ENCODE measurements at regions not wholly inside any gene's neighbourhood (a gene's known extent, or its start where the extent isn't known, plus 50 kb on each side); places are given as distances from the start of the nearest gene placed in this dataset.

- TF ChIP-seq, protein P1, sequence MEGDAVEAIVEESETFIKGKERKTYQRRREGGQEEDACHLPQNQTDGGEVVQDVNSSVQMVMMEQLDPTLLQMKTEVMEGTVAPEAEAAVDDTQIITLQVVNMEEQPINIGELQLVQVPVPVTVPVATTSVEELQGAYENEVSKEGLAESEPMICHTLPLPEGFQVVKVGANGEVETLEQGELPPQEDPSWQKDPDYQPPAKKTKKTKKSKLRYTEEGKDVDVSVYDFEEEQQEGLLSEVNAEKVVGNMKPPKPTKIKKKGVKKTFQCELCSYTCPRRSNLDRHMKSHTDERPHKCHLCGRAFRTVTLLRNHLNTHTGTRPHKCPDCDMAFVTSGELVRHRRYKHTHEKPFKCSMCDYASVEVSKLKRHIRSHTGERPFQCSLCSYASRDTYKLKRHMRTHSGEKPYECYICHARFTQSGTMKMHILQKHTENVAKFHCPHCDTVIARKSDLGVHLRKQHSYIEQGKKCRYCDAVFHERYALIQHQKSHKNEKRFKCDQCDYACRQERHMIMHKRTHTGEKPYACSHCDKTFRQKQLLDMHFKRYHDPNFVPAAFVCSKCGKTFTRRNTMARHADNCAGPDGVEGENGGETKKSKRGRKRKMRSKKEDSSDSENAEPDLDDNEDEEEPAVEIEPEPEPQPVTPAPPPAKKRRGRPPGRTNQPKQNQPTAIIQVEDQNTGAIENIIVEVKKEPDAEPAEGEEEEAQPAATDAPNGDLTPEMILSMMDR (IDR thresholded peaks at IDR 0.05; ENCODE audit: poor library complexity), result no peak
- TF ChIP-seq EZH2 (IDR thresholded peaks at IDR 0.05; ENCODE audit: borderline replicate concordance) (no peak), EZH2phosphoT487 (IDR thresholded peaks at IDR 0.05; ENCODE audit: low read depth, severe bottlenecking, unreplicated experiment) (no peak)
Observed at GRCh38 chr4:35820003-35820402, 424.3 kb downstream of the ARAP2 start.
